ENCODE measurements at regions not wholly inside any gene's neighbourhood (a gene's known extent, or its start where the extent isn't known, plus 50 kb on each side); places are given as distances from the start of the nearest gene placed in this dataset.

GRCh38 chr4:10192331-10192730, 75.7 kb upstream of the WDR1 start:
- Histone ChIP-seq H3K27me3 (replicated peaks in 1 of 2; ENCODE audit: control insufficient read depth in 2 of 2, insufficient read depth in 2 of 2, low read length in 1 of 2) (no peaks in the 10 kb centered on the region), H3K4me3 (no peak overlapping the region), H3K9ac (ENCODE audit: control insufficient read depth, insufficient read depth, low read length) (no peak overlapping the region), H3K36me3 (ENCODE audit: control insufficient read depth in 2 of 2, insufficient read depth in 2 of 2, low read length in 1 of 2) (no peaks in the 10 kb centered on the region), H3K4me1 (ENCODE audit: control insufficient read depth, insufficient read depth, low read length) (no peaks in the 10 kb centered on the region), H3K27ac (ENCODE audit: control insufficient read depth, insufficient read depth) (no peak overlapping the region), H3K9me3 (replicated peaks; ENCODE audit: control insufficient read depth, insufficient read depth, low read length) (no peaks in the 10 kb centered on the region), H3K4me2 (ENCODE audit: control insufficient read depth, insufficient read depth) (no peak overlapping the region), H2AFZ (ENCODE audit: control insufficient read depth, low read depth, low read length) (no peak overlapping the region), H3K79me2 (ENCODE audit: control insufficient read depth, insufficient read depth, low read length) (no peaks in the 10 kb centered on the region), H4K20me1 (ENCODE audit: control insufficient read depth, insufficient read depth) (no peaks in the 10 kb centered on the region)
- ATAC-seq (no peak), FAIRE-seq (no peak), DNase-seq (ENCODE audit: low read depth, low spot score) (no peak)
- RAD21 ChIA-PET (ENCODE audit: unreplicated experiment), result no interaction called here
- CTCF ChIA-PET, result interaction anchor here (2.0 kb wide), 1 partner anchor 27 kb away, joined by 4 read pairs; no protein-coding TSS in a partner anchor
- no peak for TF ChIP-seq HSF1 (IDR thresholded peaks at IDR 0.05; ENCODE audit: low read depth, low read length)
- no peak for TF ChIP-seq IKZF2 (IDR thresholded peaks at IDR 0.05)
- no peak for TF ChIP-seq RBBP5 (conservative IDR thresholded peaks at IDR 0.05)
- BruUV-seq (replicated peaks), result no TSS peak
- POLR2A ChIA-PET, result no interaction called here
- in situ Hi-C loops (cut with MboI), result no loop called here
- intact Hi-C loops (cut with micrococcal nuclease; ENCODE audit: unreplicated experiment), result no loop called here
- WGBS (ENCODE audit: insufficient coverage, insufficient replicate concordance, low lambda C conversion rate, missing lambda C conversion rate), result 13% methylated on average over 3 of the region's 3 CpGs
- SMC1A ChIA-PET (ENCODE audit: uncharacterized antibody, unreplicated experiment), result interaction anchor here (0.6 kb wide), 2 partner anchors 27 to 32 kb away, joined by 3 read pairs; no protein-coding TSS in a partner anchor

GRCh38 chr4:10188400-10189004, 71.9 kb upstream of the WDR1 start:
- no peak overlapping the region for H3K27ac ChIP-seq (ENCODE audit: control insufficient read depth, insufficient read depth)
- CTCF ChIA-PET, result no interaction called here
- H3K9ac ChIP-seq (ENCODE audit: control insufficient read depth, insufficient read depth, low read length), result no peak overlapping the region
- H3K4me2 ChIP-seq (ENCODE audit: control insufficient read depth, insufficient read depth), result no peak overlapping the region
- in situ Hi-C loops (cut with MboI), result no loop called here
- RAD21 ChIA-PET (ENCODE audit: unreplicated experiment), result no interaction called here
- no peaks in the 10 kb centered on the region for H3K27me3 ChIP-seq (replicated peaks in 1 of 2; ENCODE audit: control insufficient read depth in 2 of 2, insufficient read depth in 2 of 2, low read length in 1 of 2)
- SMC1A ChIA-PET (ENCODE audit: uncharacterized antibody, unreplicated experiment), result interaction anchor here (0.5 kb wide), 1 partner anchor 363 kb away, joined by 3 read pairs; no protein-coding TSS in a partner anchor
- ATAC-seq (no peak), DNase-seq (ENCODE audit: low read depth, low spot score) (no peak), FAIRE-seq (no peak)
- no peaks in the 10 kb centered on the region for H3K4me1 ChIP-seq (ENCODE audit: control insufficient read depth, insufficient read depth, low read length)
- H2AFZ ChIP-seq (ENCODE audit: control insufficient read depth, low read depth, low read length), result no peak overlapping the region
- no TSS peak for BruUV-seq (replicated peaks)
- POLR2A ChIA-PET, result no interaction called here
- no peak overlapping the region for H3K4me3 ChIP-seq
- intact Hi-C loops (cut with micrococcal nuclease; ENCODE audit: unreplicated experiment), result no loop called here
- H3K36me3 ChIP-seq (ENCODE audit: control insufficient read depth in 2 of 2, insufficient read depth in 2 of 2, low read length in 1 of 2), result no peaks in the 10 kb centered on the region
- no peaks in the 10 kb centered on the region for H3K79me2 ChIP-seq (ENCODE audit: control insufficient read depth, insufficient read depth, low read length)
- 45% methylated on average over 2 of the region's 2 CpGs for WGBS (ENCODE audit: insufficient coverage, insufficient replicate concordance, low lambda C conversion rate, missing lambda C conversion rate)
- no peaks in the 10 kb centered on the region for H4K20me1 ChIP-seq (ENCODE audit: control insufficient read depth, insufficient read depth)
- no peaks in the 10 kb centered on the region for H3K9me3 ChIP-seq (replicated peaks; ENCODE audit: control insufficient read depth, insufficient read depth, low read length)
- TF ChIP-seq MYC (IDR thresholded peaks at IDR 0.05; ENCODE audit: insufficient read depth, insufficient read length, insufficient replicate concordance, low read length, severe bottlenecking), result no peak
- no peak for TF ChIP-seq ZSCAN29 (IDR thresholded peaks at IDR 0.05)
- TF ChIP-seq JUND (IDR thresholded peaks at IDR 0.05; ENCODE audit: low read depth, low read length), result no peak
- no peak for TF ChIP-seq KAT2A (conservative IDR thresholded peaks at IDR 0.05; ENCODE audit: control insufficient read depth, low read depth, low read length)
- no peak for TF ChIP-seq PRDM15 (CRISPR knock-in tag; IDR thresholded peaks at IDR 0.05)
- no peak for TF ChIP-seq SMAD5 (IDR thresholded peaks at IDR 0.05; ENCODE audit: low read depth)
- no peak for TF ChIP-seq CBFB (IDR thresholded peaks at IDR 0.05; ENCODE audit: low read depth)
- TF ChIP-seq SPI1 (IDR thresholded peaks at IDR 0.05; ENCODE audit: borderline replicate concordance, insufficient read depth, low read depth, low read length), result no peak
- TF ChIP-seq HDAC2 (IDR thresholded peaks at IDR 0.05), result no peak
